ENCODE measurements at regions not wholly inside any gene's neighbourhood (a gene's known extent, or its start where the extent isn't known, plus 50 kb on each side); places are given as distances from the start of the nearest gene placed in this dataset.

DNA sequence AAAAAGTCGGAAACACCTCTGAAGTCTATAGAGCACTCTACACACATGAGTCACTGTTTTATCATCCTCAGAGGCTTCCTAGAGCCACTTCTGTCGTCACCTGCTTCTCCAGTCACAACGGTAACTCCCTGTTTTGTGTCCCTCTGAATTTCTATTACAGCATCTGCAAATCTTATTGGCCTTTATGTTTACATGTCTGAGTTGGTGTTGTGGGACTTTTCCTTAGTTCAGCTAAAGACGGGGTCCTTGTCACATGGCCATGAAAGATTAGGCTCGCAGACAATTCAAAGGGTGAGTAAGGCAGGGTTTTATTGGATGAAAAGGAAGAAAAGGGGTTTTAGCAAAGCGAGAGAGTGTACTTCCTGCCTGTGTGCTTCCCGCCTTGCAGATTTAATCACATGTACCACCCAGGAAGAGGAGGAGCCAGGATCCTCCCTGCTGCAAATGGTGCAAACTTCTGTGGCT lies 185.6 kb downstream of the LPIN1 start:
- Histone ChIP-seq H3K36me3 (ENCODE audit: insufficient read depth, low read length) (no peaks in the 10 kb centered on the region), H2AFZ (ENCODE audit: low read depth, low read length) (no peak overlapping the region), H3K9me3 (ENCODE audit: low read length) (no peaks in the 10 kb centered on the region), H3K4me3 (ENCODE audit: low read length) (no peak overlapping the region), H3K27me3 (ENCODE audit: insufficient read depth, low read length) (no peaks in the 10 kb centered on the region), H3K4me1 (ENCODE audit: insufficient read depth, low read length) (peaks cover 7% of the 10 kb centered on the region)

DNA sequence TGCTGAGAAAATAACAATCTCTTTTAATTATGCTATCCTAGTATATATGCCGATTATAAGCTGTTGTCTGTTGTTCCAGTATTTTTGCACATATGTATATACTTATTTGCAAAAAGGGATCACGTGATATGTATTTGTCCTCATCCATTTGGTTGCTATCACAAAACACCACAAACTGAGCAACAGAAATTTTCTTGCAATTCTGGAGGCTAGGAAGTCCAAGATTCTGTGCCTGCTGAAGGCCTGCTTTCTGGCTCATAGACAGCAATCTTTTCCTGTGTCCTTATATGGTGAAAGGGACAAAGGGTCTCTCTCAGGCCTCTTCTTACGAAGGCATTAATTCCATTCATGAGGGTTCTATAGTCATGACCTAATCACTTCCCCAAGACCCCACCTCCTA lies 186.5 kb downstream of the LPIN1 start:
- Histone ChIP-seq H3K4me3 (ENCODE audit: low read length) (no peak overlapping the region), H3K27me3 (ENCODE audit: insufficient read depth, low read length) (no peaks in the 10 kb centered on the region), H2AFZ (ENCODE audit: low read depth, low read length) (no peak overlapping the region), H3K9me3 (ENCODE audit: low read length) (no peaks in the 10 kb centered on the region), H3K4me1 (ENCODE audit: insufficient read depth, low read length) (peaks cover 7% of the 10 kb centered on the region), H3K36me3 (ENCODE audit: insufficient read depth, low read length) (no peaks in the 10 kb centered on the region)

- Histone ChIP-seq H3K4me1 (ENCODE audit: insufficient read depth, low read length) (peaks cover 7% of the 10 kb centered on the region), H3K4me3 (ENCODE audit: low read length) (no peak overlapping the region), H2AFZ (ENCODE audit: low read depth, low read length) (no peak overlapping the region), H3K27me3 (ENCODE audit: insufficient read depth, low read length) (no peaks in the 10 kb centered on the region), H3K36me3 (ENCODE audit: insufficient read depth, low read length) (no peaks in the 10 kb centered on the region), H3K9me3 (ENCODE audit: low read length) (no peaks in the 10 kb centered on the region)
These were observed 187.4 kb downstream of the LPIN1 start for GRCh38 chr2:11933854-11934253.

DNA sequence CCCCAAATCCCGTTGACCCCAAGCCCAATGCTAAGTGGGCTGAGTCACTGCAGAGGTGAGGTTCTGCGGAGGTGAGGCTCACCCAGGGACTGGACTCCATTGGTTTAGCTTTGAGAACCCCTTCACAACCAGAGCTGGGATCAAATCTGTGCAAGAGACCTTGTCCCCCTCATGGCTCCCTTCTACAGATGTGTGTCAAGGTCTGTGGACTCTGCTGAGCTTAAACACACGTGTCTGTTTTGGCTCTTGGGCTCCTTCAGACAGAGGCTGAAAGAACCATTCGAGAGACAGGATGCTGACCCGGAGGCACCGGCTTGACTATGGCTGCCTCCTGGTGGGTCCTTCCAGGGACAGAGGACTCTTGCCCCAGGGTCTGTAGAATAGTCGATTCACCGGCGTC lies 190.3 kb downstream of the LPIN1 start:
- no peaks in the 10 kb centered on the region for H3K36me3 ChIP-seq (ENCODE audit: insufficient read depth, low read length)
- H3K27me3 ChIP-seq (ENCODE audit: insufficient read depth, low read length) = no peaks in the 10 kb centered on the region
- no peak overlapping the region for H2AFZ ChIP-seq (ENCODE audit: low read depth, low read length)
- H3K9me3 ChIP-seq (ENCODE audit: low read length) = no peaks in the 10 kb centered on the region
- H3K4me1 ChIP-seq (ENCODE audit: insufficient read depth, low read length) = peaks cover 9% of the 10 kb centered on the region
- H3K4me3 ChIP-seq (ENCODE audit: low read length) = no peak overlapping the region

GRCh38 chr2:11938196-11938595 lies 191.8 kb downstream of the LPIN1 start:
- no peaks in the 10 kb centered on the region for H3K36me3 ChIP-seq (ENCODE audit: insufficient read depth, low read length)
- no peak overlapping the region for H3K4me3 ChIP-seq (ENCODE audit: low read length)
- H3K27me3 ChIP-seq (ENCODE audit: insufficient read depth, low read length) = no peaks in the 10 kb centered on the region
- no peaks in the 10 kb centered on the region for H3K9me3 ChIP-seq (ENCODE audit: low read length)
- no peak overlapping the region for H2AFZ ChIP-seq (ENCODE audit: low read depth, low read length)
- peaks cover 10% of the 10 kb centered on the region for H3K4me1 ChIP-seq (ENCODE audit: insufficient read depth, low read length)

GRCh38 chr2:11939523-11939922 lies 193.1 kb downstream of the LPIN1 start:
- no peaks in the 10 kb centered on the region for H3K27me3 ChIP-seq (ENCODE audit: insufficient read depth, low read length)
- no peak overlapping the region for H3K4me3 ChIP-seq (ENCODE audit: low read length)
- H3K36me3 ChIP-seq (ENCODE audit: insufficient read depth, low read length) = no peaks in the 10 kb centered on the region
- H3K4me1 ChIP-seq (ENCODE audit: insufficient read depth, low read length) = peaks cover 5% of the 10 kb centered on the region
- H3K9me3 ChIP-seq (ENCODE audit: low read length) = no peaks in the 10 kb centered on the region
- no peak overlapping the region for H2AFZ ChIP-seq (ENCODE audit: low read depth, low read length)

DNA sequence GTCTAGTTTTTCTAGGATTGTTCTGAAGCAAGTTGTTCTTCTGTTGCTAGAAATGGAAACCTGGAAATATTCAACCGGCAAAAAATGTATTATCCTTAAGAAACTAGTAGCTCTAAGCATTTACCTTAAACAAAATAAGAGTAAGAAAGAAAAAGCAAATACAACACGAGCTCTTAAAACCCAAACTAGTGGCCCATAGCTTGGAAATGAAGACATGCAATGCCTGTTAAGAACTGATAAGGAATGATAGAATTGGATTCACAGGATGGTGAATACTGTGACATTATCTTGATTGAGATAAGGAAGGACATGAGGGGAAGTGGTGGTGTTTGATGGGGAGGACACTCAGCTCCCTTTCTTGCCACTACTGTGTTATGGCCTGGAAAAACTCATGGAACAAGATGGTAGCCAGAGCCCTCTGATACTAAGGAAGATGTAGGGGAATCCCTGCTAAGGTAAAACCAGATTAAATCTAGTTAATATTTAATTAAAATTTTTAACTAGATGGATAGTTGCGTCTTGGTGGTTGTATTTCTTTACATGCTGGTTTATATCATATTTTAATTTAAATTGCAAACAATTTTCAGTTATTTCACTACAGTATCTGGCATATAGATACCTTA lies 193.8 kb downstream of the LPIN1 start:
- Histone ChIP-seq H3K36me3 (ENCODE audit: insufficient read depth, low read length) (no peaks in the 10 kb centered on the region), H3K4me1 (ENCODE audit: insufficient read depth, low read length) (peaks cover 5% of the 10 kb centered on the region), H2AFZ (ENCODE audit: low read depth, low read length) (no peak overlapping the region), H3K9me3 (ENCODE audit: low read length) (no peaks in the 10 kb centered on the region), H3K4me3 (ENCODE audit: low read length) (no peak overlapping the region), H3K27me3 (ENCODE audit: insufficient read depth, low read length) (no peaks in the 10 kb centered on the region)

DNA sequence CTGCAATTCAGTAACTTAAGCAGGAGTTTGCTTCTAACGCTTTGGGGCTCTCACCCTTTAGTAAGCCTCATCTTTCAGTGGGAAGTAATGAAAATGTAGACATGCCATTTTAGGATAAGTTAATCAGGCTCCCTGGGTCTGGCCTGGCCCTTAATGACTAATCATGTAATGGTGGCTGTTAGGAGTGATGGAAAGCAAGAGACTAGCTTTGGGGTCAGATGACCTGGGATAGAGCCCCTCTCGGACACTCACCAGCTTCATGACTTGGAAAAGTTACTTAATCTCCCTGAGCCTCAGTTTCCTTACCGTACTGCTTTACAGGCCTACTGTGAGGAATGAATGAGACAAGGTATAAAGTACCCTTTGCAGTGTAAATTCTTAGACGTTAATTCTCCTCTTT lies 194.4 kb downstream of the LPIN1 start:
- Histone ChIP-seq H3K27me3 (ENCODE audit: insufficient read depth, low read length) (no peaks in the 10 kb centered on the region), H3K9me3 (ENCODE audit: low read length) (no peaks in the 10 kb centered on the region), H3K4me3 (ENCODE audit: low read length) (no peak overlapping the region), H3K36me3 (ENCODE audit: insufficient read depth, low read length) (no peaks in the 10 kb centered on the region), H2AFZ (ENCODE audit: low read depth, low read length) (no peak overlapping the region), H3K4me1 (ENCODE audit: insufficient read depth, low read length) (peaks cover 5% of the 10 kb centered on the region)

DNA sequence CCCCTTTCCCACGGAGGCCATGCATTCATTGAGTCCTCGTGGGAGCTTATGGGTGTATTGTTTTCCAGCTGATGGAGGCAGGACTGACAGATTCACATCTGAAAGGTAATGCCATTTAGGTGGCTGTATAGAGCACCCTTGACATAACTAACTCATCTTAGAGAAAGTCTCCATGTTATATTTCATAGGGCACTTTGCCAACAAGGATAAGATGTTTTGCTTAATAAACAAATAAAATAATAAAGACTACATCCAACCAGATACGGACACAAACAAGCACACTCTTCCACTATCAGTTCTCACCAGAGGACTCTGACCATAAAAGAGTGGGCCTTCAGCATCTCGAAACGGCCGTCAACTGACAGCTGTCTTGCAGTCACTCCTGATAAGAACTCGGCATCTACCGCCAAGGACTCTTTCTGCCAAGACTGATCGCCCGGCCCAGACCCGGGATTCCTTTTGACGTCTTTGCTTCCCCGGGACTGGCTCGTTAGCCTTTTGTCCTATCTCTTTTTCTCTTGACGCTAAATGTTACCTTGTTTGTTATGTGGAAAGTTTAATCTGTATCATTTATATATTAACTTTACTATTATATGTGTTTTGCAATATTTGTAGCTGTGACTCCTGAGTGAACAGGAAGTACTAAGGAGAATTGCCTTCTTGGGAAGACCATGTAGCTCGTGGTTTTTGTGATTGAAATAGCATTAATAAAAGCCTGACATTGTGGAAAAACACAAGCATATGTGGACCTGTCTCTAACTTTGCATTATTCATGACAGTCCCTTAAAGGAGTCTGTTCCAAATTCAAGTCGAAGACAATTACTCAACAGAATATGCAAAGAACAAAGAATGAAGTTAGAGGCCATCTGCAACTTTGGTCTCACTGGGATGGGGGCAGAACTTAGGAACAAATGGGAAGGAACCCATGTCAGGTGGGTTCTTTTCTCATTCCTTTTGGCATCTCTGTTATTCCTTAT lies 195.1 kb downstream of the LPIN1 start:
- no peak overlapping the region for H3K4me3 ChIP-seq (ENCODE audit: low read length)
- no peaks in the 10 kb centered on the region for H3K27me3 ChIP-seq (ENCODE audit: insufficient read depth, low read length)
- H3K9me3 ChIP-seq (ENCODE audit: low read length) = no peaks in the 10 kb centered on the region
- no peaks in the 10 kb centered on the region for H3K36me3 ChIP-seq (ENCODE audit: insufficient read depth, low read length)
- no peak overlapping the region for H2AFZ ChIP-seq (ENCODE audit: low read depth, low read length)
- peaks cover 5% of the 10 kb centered on the region for H3K4me1 ChIP-seq (ENCODE audit: insufficient read depth, low read length)

DNA sequence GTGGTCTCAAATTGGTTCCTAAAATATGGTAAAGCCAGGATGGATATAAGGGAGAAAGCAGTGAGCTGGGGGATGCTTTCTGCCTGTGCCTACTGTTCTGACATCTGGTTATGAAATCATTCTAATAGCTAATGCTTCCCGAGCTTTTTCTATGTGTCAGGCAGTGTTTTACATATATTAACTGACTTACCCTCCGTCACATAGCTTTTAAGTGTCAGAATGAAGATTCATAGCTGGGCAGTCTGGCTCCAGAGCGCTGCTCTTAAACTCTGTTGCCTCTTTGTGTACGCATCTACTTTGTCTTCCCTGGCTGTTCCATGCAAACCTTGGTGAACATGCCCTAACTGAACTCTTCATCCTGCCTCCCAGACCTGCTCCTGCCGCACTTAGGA lies 195.7 kb downstream of the LPIN1 start:
- no peaks in the 10 kb centered on the region for H3K27me3 ChIP-seq (ENCODE audit: insufficient read depth, low read length)
- no peaks in the 10 kb centered on the region for H3K9me3 ChIP-seq (ENCODE audit: low read length)
- no peak overlapping the region for H3K4me3 ChIP-seq (ENCODE audit: low read length)
- no peaks in the 10 kb centered on the region for H3K36me3 ChIP-seq (ENCODE audit: insufficient read depth, low read length)
- no peak overlapping the region for H2AFZ ChIP-seq (ENCODE audit: low read depth, low read length)
- H3K4me1 ChIP-seq (ENCODE audit: insufficient read depth, low read length) = peaks cover 5% of the 10 kb centered on the region

GRCh38 chr2:11944311-11944710 lies 197.9 kb downstream of the LPIN1 start:
- H3K4me1 ChIP-seq (ENCODE audit: insufficient read depth, low read length) = peaks cover 5% of the 10 kb centered on the region
- H2AFZ ChIP-seq (ENCODE audit: low read depth, low read length) = no peak overlapping the region
- no peaks in the 10 kb centered on the region for H3K36me3 ChIP-seq (ENCODE audit: insufficient read depth, low read length)
- no peaks in the 10 kb centered on the region for H3K9me3 ChIP-seq (ENCODE audit: low read length)
- no peak overlapping the region for H3K4me3 ChIP-seq (ENCODE audit: low read length)
- no peaks in the 10 kb centered on the region for H3K27me3 ChIP-seq (ENCODE audit: insufficient read depth, low read length)

DNA sequence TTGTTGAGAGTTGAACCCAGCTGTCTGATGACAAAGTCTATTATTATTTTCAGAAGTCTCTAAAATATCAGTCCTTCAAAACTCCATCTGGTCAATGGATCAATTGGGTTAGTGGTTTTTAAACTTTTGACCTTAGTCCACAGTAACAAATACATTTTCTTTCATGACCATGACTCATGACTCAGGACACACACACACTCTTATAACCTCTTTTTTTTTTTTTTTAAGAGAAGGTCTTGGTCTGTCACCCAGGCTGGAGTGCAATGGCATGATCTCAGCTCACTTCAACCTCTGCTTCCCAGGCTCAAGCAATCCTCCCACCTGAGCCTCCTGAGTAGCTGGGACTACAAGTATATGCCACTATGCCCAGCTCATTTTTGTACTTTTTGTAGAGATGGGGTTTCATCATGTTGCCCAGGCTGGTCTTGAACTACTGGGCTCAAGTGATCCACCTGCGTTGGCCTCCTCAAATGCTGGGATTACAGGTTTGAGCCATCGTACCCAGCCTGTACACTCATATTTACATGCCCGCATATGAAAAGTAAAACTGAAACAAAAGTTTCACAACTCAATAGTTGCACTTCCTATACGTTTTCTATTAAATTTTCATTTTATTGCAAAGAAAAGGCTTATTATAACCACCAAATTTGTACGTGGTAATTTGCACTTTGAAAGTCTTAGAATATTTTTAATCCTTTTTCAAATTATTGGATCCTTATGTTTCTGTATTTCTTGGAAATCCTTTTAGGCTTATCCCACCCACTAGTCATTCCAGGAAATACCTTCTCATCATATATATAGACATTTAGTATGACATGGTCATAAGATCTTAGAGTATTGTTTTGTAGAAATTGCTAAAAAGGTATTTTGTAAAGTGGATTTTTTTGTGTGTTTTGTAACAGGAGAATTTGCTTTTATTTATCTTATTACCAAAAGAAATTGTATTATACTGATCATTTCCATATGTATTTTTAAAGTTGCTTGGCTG lies 199.0 kb downstream of the LPIN1 start:
- no peaks in the 10 kb centered on the region for H3K27me3 ChIP-seq (ENCODE audit: insufficient read depth, low read length)
- H3K4me3 ChIP-seq (ENCODE audit: low read length) = no peak overlapping the region
- peaks cover 5% of the 10 kb centered on the region for H3K4me1 ChIP-seq (ENCODE audit: insufficient read depth, low read length)
- no peak overlapping the region for H2AFZ ChIP-seq (ENCODE audit: low read depth, low read length)
- H3K9me3 ChIP-seq (ENCODE audit: low read length) = no peaks in the 10 kb centered on the region
- no peaks in the 10 kb centered on the region for H3K36me3 ChIP-seq (ENCODE audit: insufficient read depth, low read length)
